CD4-positive, alpha-beta T cell treated with Interferon gamma for 1 hour (primary cell): ENCODE measurements at regions not wholly inside any gene's neighbourhood (a gene's known extent, or its start where the extent isn't known, plus 50 kb on each side); places are given as distances from the start of the nearest gene placed in this dataset.
"Not testable (repeated sequence)": the region's sequence is repeated elsewhere in the genome, so short reads cannot be mapped to it uniquely, and the experiment has no call there.

Experiments used
- DNase-seq: peaks from one replicate; pipeline ENCODE4 v3.0.0-alpha.2; 2020

GRCh38 chr13:82116422-82116989 is 1765.8 kb downstream of the SLITRK1 start:
- DNase-seq = no peak

- no peak for DNase-seq
Observed at GRCh38 chr13:82115391-82115790, 1766.9 kb downstream of the SLITRK1 start.

- DNase-seq = no peak
Observed at GRCh38 chr13:82096256-82096655, 1755.3 kb upstream of the SPRY2 start.

GRCh38 chr13:82092312-82092711 is 1751.4 kb upstream of the SPRY2 start:
- DNase-seq = no peak

GRCh38 chr13:82088781-82089180 is 1747.9 kb upstream of the SPRY2 start:
- DNase-seq = no peak

GRCh38 chr13:82076496-82076895 is 1735.6 kb upstream of the SPRY2 start:
- DNase-seq = no peak

- DNase-seq = no peak
Observed at GRCh38 chr13:82070416-82070815, 1729.5 kb upstream of the SPRY2 start.

GRCh38 chr13:82062772-82063171 is 1721.8 kb upstream of the SPRY2 start:
- DNase-seq = no peak

- no peak for DNase-seq
Observed at GRCh38 chr13:82058364-82058763, 1717.4 kb upstream of the SPRY2 start.

- not testable (repeated sequence) for DNase-seq
Observed at GRCh38 chr13:82045316-82045715, 1704.4 kb upstream of the SPRY2 start.

GRCh38 chr13:82036602-82037001 is 1695.7 kb upstream of the SPRY2 start:
- DNase-seq = no peak

GRCh38 chr13:82011355-82011754 is 1670.4 kb upstream of the SPRY2 start:
- DNase-seq = no peak

- no peak for DNase-seq
Observed at GRCh38 chr13:82010780-82011179, 1669.9 kb upstream of the SPRY2 start.

- no peak for DNase-seq
Observed at GRCh38 chr13:82002710-82003109, 1661.8 kb upstream of the SPRY2 start.

- no peak for DNase-seq
Observed at GRCh38 chr13:81995316-81995715, 1654.4 kb upstream of the SPRY2 start.

GRCh38 chr13:81990652-81991051 is 1649.7 kb upstream of the SPRY2 start:
- DNase-seq = no peak

- no peak for DNase-seq
Observed at GRCh38 chr13:81988567-81988966, 1647.6 kb upstream of the SPRY2 start.

- no peak for DNase-seq
Observed at GRCh38 chr13:81987677-81988357, 1646.9 kb upstream of the SPRY2 start.

GRCh38 chr13:81987159-81987558 is 1646.2 kb upstream of the SPRY2 start:
- DNase-seq = no peak

GRCh38 chr13:81986308-81986707 is 1645.4 kb upstream of the SPRY2 start:
- no peak for DNase-seq

GRCh38 chr13:81957121-81957520 is 1616.2 kb upstream of the SPRY2 start:
- no peak for DNase-seq

GRCh38 chr13:81929988-81930387 is 1589.1 kb upstream of the SPRY2 start:
- DNase-seq = no peak

- no peak for DNase-seq
Observed at GRCh38 chr13:81927347-81927746, 1586.4 kb upstream of the SPRY2 start.

- no peak for DNase-seq
Observed at GRCh38 chr13:81917810-81918209, 1576.9 kb upstream of the SPRY2 start.

GRCh38 chr13:81916461-81916860 is 1575.5 kb upstream of the SPRY2 start:
- no peak for DNase-seq
